Left colon (tissue), 2 donors: ENCODE measurements at regions not wholly inside any gene's neighbourhood (a gene's known extent, or its start where the extent isn't known, plus 50 kb on each side); places are given as distances from the start of the nearest gene placed in this dataset.

Experiments used
- ATAC-seq: fragments of 200-7000 bp; cut with Tn5 transposase; one replicate; pipeline ENCODE4 v1.9.1; 2020; ENCODE audit warnings: mild to moderate bottlenecking, moderate library complexity
- DNase-seq, 2 donors: peaks; one replicate each; pipeline ENCODE4 v3.0.0-alpha.2; 2020
- intact Hi-C, 2 donors: fragments of 100-400 bp; cut with DNase I in 1 of 2; cut with micrococcal nuclease in 1 of 2; formaldehyde crosslinking; loops; one replicate each; pipeline versions ENCODE4 v1.11.2 to v1.14.0; 2022; cut with DNase I, micrococcal nuclease
- donor health status: DM: no; HTN: no; CAD: no.
- donor health status: DM: yes; HTN: yes; CAD: no.

- DNase-seq (no peak), ATAC-seq (no peak)
- intact Hi-C loops, result no loop called here
These were observed 878.6 kb upstream of the PCDH20 start for GRCh38 chr13:62294244-62294643.

DNA sequence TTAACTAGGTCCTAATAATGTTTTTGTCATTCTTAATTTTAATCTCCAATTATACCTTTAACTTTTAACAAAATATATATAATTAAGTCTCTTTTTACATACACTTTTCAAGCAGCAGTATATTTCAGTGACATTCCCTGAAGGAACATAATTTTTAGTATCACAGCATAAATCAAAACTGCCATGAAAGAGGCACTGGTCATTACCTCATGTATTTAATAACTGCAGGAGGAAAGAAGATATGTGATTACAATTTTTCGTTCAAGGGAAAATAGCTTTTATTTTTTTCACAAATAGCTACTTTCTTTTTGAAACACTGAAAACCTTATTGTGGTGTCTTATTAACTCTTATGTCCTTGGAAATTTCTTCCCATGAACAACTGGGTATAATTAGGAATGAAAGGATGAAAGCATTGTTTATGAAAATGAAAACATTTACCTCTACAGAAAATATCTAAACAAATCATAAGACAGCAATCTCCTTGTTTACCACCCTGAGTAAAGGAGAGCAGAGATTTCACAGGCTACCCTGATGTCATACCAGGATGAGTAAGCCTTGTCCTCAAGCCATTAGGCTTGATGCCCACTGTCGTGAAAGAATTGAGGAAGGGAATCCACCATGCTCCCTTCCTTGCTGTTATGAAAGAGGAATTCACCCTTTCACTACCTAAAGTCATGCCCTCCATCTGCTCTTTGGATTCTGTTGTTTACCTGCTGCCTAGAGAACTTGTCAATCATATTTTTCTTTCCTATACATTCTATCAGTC, 877.2 kb upstream of the PCDH20 start:
- intact Hi-C loops, result no loop called here
- ATAC-seq, result no peak

DNA sequence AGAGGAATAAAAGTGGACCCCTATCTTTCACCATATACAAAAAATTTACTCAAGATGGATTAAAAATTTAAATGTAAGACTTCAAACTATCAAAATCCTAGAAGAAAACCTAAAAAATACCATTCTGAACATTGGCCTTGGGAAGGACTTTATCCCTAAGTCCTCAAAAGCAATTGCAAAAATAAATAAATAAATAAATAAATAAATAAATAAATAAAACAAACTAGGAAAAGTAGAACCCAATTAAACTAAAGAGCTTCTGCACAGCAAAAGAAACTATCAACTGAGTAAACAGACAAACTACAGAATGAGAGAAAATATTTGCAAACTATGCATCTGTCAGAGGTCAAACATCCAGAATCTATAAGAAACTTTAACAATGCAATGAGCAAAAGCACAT, 874.9 kb upstream of the PCDH20 start:
- intact Hi-C loops, result no loop called here
- no peak for DNase-seq
- ATAC-seq, result no peak

More for the DNA sequence above, 877.2 kb upstream of the PCDH20 start:
- DNase-seq, result no peak

DNA sequence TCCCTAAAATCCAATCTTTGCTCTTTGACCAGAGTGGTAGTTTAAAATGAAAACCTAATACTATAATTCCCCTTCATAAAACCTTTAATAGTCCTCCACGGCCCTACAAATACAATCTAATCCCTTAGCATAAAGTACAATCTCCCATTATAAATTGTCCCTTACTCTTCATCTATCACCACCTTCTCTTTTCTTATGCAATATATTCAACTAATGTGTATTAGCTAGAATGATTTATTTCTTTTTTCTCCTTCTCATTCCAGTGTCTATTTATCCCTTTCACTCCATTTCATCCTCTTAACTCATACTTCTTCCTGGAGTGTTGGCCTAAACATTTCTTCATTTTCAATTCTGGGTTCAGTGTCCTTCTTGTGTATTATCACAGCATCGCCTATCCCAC, 872.1 kb upstream of the PCDH20 start:
- DNase-seq (no peak), ATAC-seq (no peak)
- intact Hi-C loops, result no loop called here

- DNase-seq (no peak), ATAC-seq (no peak)
- intact Hi-C loops, result no loop called here
These were observed 864.9 kb upstream of the PCDH20 start for GRCh38 chr13:62280590-62280989.

GRCh38 chr13:62278271-62278670, 862.6 kb upstream of the PCDH20 start:
- ATAC-seq (no peak), DNase-seq (no peak)
- intact Hi-C loops, result no loop called here

DNA sequence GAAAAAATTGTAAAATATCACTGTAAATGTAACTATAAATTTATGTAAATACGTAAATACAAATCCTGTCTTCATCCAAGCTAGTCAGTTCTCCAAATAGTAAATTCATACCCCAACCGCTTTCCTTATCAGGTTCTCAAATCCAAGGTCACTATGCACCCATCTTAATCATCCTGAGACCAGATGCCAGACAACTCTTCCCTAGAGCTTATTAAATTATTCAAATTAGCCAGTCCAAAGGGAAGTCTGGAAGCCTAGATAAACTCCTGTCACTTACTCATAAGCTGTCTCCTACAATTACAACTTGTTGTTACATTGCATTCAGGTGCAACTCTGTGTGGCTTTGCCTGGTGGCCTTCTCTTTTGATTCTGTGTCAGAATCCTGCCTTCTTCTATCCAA, 836.1 kb upstream of the PCDH20 start:
- intact Hi-C loops, result no loop called here
- DNase-seq (no peak), ATAC-seq (no peak)

DNA sequence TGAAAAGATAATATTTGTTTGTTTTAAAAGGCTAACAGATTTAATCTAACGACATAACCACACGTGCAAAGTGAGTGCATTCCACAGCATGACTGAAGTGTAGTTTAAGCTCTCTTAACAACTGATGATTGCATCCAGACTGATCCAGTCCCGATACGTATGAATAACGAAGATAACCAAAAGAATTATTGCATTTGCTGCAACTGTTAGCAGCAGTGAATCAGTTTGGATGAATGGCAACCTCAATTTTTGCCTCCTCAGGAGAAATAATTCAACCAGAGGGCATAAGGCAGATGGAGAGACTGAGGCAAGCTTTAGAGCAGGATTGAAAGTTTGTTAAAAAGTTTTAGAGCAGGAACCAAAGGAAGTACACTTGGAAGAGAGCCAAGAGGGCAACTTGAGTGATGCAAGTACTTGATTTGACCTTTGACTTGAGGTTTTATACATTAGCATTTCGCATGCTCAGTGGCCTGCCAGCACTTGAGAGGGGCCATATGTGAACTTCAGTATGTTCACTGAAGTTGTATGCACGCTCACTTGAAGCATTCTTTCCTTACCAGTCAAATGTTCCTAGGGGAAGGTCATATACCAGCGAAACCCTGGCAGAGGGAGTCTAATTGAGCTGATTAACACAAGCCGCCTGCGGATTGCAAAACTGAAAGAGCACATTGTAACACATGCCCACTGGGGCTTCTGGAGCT, 835.0 kb upstream of the PCDH20 start:
- DNase-seq (no peak), ATAC-seq (no peak)
- intact Hi-C loops, result no loop called here

DNA sequence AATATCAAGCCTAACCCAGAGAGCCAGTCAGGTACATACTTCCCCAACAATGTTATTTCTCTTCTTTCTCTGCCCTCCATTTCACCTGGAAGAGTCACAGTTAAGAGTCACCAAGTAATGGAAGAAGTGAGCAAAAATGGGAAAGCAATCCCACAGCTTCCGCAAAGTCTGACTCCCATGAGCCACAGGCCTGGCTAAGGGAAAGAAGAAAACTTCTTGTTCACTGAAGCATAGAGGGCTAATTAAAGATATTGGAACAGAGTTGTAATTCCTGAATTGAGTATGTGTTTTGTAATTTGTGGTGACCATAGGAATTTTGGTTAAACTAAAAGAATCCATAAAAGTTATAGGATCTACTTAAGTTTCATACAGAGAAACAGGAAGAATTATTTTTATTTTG, 830.9 kb upstream of the PCDH20 start:
- intact Hi-C loops, result no loop called here
- ATAC-seq (no peak), DNase-seq (no peak)

DNA sequence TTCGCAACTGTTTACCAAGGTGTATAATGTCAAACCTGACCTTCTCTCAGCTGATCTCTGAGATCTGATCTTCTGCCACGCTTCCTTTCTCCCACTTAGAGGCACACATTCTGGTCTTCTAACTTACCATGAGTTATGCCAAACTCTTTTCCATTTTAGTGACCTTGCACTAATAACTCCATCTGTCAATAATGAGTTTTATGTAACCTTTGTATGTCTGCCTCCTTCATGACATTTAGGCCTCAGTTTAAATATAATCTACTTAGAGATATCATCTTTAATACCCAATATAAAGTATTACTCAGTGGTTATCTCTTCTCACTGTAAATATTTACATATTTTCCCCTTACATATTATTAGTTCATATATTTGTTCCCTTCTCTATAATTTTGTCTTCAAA, 827.5 kb upstream of the PCDH20 start:
- DNase-seq (no peak), ATAC-seq (no peak)
- intact Hi-C loops, result no loop called here

DNA sequence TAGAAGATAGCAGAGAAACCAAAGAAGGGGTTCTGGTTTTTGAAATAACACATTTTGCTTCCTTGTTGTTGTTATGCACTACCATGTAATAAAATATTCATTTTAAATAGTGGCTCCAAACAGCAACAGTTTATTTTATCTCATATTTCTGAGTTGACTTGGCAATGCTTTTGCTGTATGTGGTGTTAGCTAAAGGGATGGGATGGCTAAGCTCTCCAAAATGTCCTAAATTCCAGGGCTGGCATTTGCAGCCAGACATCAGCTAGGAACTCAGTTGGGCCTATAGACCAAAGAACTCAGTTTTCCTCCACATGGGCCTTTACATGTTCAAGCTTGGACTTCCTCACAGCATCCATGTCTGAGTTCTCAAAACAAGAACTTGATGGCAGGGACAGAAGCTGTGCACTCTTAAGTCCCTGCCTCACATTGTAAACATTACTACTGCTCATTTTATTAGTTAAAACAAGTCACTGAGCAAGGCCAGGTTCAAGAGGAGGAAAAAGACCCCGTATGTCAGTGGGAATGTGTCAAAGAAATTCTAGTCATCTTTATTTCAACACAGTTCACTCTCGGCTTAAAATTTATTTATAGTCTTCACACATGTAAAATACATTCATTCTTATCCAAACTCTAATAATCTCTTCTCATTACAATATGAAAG, 819.3 kb upstream of the PCDH20 start:
- DNase-seq (no peak), ATAC-seq (no peak)
- intact Hi-C loops, result no loop called here

- intact Hi-C loops, result no loop called here
- no peak for ATAC-seq
- DNase-seq, result no peak
These were observed 795.3 kb upstream of the PCDH20 start for GRCh38 chr13:62210951-62211350.

GRCh38 chr13:62209529-62209928, 793.9 kb upstream of the PCDH20 start:
- intact Hi-C loops, result no loop called here
- no peak for DNase-seq
- no peak for ATAC-seq

DNA sequence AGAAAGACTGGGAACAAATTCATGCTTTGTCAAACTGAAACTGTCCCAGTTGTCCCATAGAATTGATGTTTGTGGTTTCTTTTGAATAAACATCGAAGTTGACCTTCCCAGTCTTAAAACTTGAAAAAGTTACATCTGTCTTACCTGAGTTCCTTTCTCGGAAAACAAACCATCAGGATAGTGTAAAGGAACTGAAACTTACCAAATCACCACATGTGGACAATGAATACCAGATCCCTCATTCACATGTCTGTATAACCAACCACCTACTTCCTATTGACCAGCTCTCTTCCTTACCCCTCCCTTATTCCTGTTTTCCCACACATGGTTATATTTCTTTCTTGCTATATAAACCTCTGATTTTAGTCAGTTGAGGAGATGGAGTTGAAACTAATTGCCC, 791.7 kb upstream of the PCDH20 start:
- ATAC-seq (no peak), DNase-seq (no peak)
- intact Hi-C loops, result no loop called here

- ATAC-seq, result no peak
- intact Hi-C loops, result no loop called here
- DNase-seq, result no peak
These were observed 790.5 kb upstream of the PCDH20 start for GRCh38 chr13:62206165-62206564.

- DNase-seq (no peak), ATAC-seq (no peak)
- intact Hi-C loops, result no loop called here
These were observed 789.6 kb upstream of the PCDH20 start for GRCh38 chr13:62205273-62205672.

GRCh38 chr13:62194371-62194770, 778.7 kb upstream of the PCDH20 start:
- DNase-seq, result no peak
- intact Hi-C loops, result no loop called here
- ATAC-seq, result no peak

DNA sequence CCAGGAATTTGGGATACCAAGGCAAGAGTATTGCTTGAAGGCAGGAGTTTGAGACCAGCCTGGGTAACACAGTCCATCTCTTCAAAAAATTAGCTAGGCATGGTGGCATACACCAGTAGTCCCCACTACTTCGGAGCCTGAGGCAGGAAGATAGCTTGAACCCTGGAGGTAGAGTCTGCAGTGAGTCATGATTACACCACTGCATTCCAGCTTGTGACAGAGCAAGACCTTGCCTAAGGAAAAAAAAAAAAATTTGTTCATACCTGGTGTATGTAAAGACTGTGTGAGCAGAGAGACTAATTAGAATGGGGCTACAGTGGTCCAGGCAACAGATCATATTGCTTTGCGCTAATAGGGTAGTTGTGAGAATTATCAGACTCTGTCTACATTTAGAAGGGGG, 778.3 kb upstream of the PCDH20 start:
- intact Hi-C loops, result no loop called here
- ATAC-seq (no peak), DNase-seq (no peak)

- intact Hi-C loops, result no loop called here
- DNase-seq (no peak), ATAC-seq (no peak)
These were observed 770.1 kb upstream of the PCDH20 start for GRCh38 chr13:62185631-62186255.

GRCh38 chr13:62176051-62176450, 760.4 kb upstream of the PCDH20 start:
- intact Hi-C loops, result no loop called here
- no peak for DNase-seq
- no peak for ATAC-seq
